ENCODE measurements at regions not wholly inside any gene's neighbourhood (a gene's known extent, or its start where the extent isn't known, plus 50 kb on each side); places are given as distances from the start of the nearest gene placed in this dataset.

GRCh38 chr7:155360495-155361345, 63.0 kb downstream of the INSIG1 start:
- no peak for DNase-seq

GRCh38 chr7:155361346-155361680, 63.6 kb downstream of the INSIG1 start:
- no peak for DNase-seq

- DNase-seq: no peak
These were observed 64.3 kb downstream of the INSIG1 start for GRCh38 chr7:155361947-155362346.

GRCh38 chr7:155362380-155363145, 64.9 kb downstream of the INSIG1 start:
- DNase-seq: no peak

DNA sequence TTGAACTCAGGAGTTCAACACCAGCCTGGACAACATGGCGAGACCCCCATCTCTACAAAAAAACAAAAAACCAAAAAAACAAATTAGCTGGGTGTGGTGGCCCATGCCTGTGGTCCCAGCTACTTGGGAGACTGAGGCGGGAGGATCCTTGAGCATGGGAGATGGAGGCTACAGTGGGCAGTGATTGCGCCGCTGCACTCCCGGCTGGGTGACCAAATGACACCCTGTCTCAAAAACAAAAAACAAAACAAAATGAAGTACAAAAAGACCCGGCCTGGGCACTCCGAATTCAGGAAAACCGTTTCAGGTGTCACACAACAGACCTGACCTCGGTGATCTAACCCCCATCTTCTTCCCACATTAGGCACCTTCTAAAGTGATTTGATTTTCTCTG, 65.5 kb downstream of the INSIG1 start:
- DNase-seq: no peak

DNA sequence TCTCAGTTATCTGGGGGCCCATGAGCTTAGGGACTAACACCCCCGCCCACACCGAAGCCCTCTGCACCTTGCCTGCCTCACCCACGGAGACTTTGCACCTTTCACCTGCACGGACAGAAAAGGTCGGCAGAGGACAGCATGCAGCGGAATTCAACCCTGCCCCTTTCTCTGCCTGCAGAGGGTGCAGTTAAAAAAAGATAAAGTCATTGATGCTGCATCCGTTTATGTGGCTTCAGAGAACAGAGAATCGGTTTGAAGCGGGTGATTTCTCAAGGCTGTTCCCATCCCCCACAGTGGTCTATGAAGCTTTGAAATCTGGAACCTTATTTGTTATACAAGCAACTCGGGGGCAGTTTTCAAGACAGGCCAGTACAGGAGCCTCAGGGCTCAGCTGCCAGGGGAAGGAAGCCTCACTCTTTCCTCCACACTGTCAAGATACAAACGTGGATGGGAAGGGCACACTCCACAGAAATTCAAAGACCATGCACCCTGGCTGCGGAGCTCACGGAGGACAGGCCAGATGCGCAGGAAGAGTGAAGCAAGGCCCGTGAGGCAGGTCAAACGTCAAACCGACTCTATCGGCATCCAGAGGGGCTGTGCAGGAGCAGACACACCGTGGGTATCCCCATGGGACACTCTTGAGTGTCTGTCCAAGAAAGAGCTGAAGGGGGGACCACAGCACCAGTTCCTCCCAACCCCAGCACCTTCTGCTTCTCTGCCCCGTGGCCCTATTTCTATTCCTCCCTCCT, 66.3 kb downstream of the INSIG1 start:
- no peak for DNase-seq

GRCh38 chr7:155365146-155365874, 67.6 kb downstream of the INSIG1 start:
- no peak for DNase-seq

DNA sequence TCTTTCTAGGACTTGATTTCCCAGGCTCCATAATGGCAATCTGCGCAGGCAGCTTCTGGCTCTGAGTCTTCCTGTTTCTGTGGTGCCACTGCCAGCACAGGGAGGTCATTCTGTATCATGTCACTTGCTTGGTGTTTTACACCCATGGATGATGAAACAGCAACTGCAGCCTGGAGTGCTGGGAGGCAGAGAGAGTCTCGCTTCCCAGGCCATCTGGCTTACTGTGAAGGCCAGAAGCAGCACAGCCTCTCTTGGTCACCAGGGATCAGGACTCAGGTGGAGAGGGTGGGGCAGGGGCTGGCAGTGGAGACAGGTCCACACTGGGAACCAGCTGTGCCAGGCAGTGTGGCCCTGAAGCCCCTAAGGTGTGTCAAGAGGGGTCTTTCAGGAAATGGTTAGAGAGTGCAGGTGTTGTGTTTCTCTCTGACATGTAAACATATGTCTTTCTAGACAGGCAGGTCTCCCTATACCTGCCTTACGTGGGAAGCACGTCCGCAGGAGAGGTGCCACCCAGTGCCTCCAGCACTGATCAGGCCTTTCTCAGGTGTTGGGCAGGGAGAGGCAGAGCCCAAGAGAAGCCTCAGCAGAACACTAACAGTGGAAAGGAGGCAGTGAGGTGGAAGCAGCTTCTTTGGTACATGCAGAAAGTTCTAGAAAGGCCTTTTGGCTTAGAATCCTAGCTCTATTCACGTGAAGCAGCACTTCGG, 71.4 kb downstream of the INSIG1 start:
- no peak for DNase-seq

DNA sequence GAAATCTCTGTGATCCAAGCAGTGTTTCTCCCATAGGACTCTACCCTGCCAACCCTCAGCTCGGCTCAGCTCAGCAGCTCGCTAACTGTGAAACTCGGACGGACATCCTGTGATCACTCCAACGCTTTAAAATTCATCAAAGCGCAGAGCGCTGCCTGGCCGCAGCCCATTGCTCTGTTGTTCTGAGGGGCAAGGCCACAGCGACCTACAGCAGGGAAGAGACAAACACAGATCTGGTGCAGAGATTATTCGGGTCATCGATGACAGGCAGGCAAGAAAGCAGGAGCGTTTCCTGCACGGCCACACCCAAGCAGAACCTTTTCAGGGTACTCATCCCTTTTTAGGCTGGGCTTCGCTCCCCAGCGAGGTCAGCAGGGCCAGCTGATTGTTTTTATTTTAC, 72.1 kb downstream of the INSIG1 start:
- DNase-seq: no peak

DNA sequence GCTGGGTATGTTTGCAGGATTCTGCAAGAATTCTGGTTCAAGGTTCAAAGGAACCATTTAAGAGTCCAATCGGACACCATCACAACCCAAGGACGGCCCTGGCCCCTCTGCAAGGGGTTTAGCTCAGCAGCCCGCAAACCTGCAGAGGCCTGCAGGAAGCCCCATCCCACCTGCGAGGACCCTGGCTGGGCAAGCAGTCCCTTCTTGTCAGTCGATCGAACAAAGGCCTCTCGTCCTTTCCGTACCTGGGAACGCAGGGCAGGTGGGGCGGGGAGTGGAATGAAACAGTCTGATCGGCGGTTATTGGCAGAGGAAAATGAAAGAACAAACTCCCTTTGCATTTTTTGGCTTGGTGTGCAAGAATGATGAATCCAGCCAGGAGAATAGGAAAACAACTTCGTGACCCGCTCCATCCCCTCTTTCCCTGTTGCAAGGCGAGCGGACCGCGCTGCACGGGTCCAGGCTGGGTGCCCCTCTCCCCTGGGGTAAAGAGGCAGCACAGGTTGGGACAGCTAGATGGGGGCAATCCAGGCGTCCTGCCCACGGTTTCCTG, 73.7 kb downstream of the INSIG1 start:
- DNase-seq: no peak

GRCh38 chr7:155371884-155372781, 74.5 kb downstream of the INSIG1 start:
- peak; percentile 10 for DNase-seq

DNA sequence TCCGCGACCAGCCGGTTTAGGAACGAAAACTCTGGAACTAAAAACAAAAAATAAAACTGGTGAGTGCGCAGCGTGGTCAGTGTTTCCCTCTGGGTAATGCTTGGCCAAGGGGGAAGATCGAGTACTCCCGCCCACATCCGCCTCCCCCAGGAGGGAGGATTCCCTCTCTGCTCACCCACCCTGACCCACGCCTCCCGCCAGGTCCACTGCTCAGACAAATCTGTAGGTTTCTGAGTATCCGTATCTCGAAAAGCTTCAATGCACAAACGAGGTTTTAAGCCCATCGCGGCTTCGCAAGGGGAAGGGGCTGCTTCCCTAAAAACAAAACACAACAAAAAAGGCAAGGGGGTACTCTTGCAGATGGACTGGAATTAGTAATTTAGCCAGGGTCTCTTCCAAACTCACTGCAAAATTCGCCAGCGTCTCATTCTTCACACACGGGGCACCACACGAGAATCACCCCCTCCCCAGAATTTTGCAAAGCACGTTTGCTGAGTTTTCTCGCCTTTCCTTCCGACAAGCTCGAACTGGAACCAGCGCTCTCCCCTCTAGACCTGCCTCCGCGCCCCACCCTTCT, 75.2 kb downstream of the INSIG1 start:
- DNase-seq: no peak

- DNase-seq: no peak
These were observed 75.9 kb downstream of the INSIG1 start for GRCh38 chr7:155373359-155374273.

GRCh38 chr7:155374276-155375252, 76.9 kb downstream of the INSIG1 start:
- no peak for DNase-seq

DNA sequence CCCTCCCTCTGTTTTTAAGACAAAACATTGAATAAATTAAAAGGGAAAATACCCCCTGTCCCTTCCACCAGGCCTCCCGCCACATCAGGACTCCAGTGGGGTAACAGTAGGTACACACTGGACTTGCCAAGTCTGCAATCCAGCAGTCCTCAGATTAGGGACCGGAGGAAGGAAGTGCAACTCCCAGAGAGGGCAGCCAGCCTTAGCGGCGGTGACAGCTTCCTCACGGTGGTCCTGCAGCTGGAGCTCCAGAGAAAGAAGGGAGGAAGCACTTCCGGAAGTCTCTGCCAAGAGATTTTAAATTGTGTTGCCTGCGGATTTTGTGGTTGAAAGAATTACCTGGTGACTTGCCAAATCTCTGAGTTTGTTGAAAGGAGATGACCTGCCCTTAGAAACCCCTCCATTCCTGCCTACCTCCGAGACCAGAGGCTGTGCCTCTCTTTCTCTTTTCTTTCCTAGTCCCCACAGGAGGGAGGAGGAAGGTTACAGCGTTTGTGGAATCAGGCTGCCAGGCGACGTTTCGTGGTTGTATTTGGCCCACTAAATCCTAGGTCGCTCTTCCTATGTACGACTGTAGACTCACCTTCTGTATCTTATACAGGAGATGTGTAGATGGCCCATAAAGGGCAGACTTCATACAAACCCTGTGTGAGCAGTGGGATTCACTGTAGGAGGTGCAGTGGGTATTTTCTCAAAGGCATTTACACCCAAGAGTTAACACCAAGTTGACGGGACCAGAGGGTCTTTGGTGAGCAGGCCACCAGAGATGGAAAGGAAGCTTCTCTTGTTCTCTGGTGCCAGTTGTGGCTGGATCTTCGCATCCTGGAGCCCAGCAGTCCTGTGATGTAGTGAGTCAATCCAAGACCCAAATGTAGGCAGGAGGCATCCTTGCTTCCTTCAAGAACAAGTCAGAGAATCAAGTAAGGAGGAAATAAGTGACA, 77.9 kb downstream of the INSIG1 start:
- no peak for DNase-seq

DNA sequence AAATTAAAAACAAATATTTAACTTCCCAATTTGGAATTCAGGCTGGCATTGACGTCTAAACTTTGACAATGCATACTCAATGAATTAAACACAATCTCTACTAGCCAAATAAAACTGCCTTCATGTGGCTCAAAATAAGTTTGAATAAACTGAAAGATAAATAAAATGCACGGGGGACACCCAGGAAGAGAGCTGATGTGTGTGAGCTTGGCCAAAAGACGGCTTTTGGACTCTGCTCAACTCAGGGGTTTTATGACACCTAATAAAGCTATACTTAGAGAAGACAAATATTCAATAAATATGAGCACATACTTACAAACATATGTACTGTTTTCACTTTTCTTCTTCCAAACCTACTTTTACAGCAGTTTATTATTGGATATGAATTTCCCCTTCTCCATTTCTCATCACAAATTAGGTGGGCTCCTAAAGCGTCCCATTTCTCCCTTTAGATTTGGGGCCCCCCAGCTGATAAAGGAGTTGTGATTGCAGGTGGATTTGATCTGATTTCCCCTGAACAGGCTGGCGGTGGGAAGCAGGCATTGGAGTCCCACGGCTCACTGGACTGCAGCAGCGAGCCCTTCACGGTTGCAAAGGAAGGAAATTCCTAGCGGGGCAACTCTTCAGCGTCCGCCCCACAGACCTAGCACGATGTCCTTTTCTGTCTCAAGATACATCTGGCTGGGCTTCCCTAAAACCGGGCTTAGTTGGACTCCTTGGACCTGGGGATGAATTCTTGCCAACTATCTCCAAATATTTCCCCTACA, 79.6 kb downstream of the INSIG1 start:
- DNase-seq: no peak

All from CD4-positive, alpha-beta T cell treated with Interferon gamma for 1 hour (primary cell).